ENCODE measurements at regions not wholly inside any gene's neighbourhood (a gene's known extent, or its start where the extent isn't known, plus 50 kb on each side); places are given as distances from the start of the nearest gene placed in this dataset.

- no peak overlapping the region for H2AFZ ChIP-seq
- TF ChIP-seq CTCF (IDR thresholded peaks at IDR 0.05), result no peak
- H3K9me3 ChIP-seq (ENCODE audit: control insufficient read depth, low read length), result no peaks in the 10 kb centered on the region
- no peak overlapping the region for H3K27ac ChIP-seq
- H3K36me3 ChIP-seq (ENCODE audit: control insufficient read depth, insufficient read depth, low read length), result no peaks in the 10 kb centered on the region
- H3K4me3 ChIP-seq (ENCODE audit: low read depth, low read length), result no peak overlapping the region
- H3K4me1 ChIP-seq, result no peaks in the 10 kb centered on the region
- H3K27me3 ChIP-seq (ENCODE audit: control insufficient read depth, insufficient read depth, low read length), result no peaks in the 10 kb centered on the region
- H3K9ac ChIP-seq, result no peak overlapping the region
- no peak overlapping the region for H3K4me2 ChIP-seq (ENCODE audit: low read length)
- no peaks in the 10 kb centered on the region for H3K79me2 ChIP-seq
Measured at GRCh38 chr14:44652640-44653039, 145.6 kb upstream of the FSCB start.

- Histone ChIP-seq H2AFZ (no peak overlapping the region), H3K4me2 (ENCODE audit: low read length) (no peak overlapping the region)
- TF ChIP-seq CTCF (IDR thresholded peaks at IDR 0.05), result no peak
Measured at GRCh38 chr14:44649061-44649460, 142.0 kb upstream of the FSCB start.

GRCh38 chr14:44640416-44640815 lies 133.3 kb upstream of the FSCB start:
- no peaks in the 10 kb centered on the region for H3K27me3 ChIP-seq (ENCODE audit: control insufficient read depth, insufficient read depth, low read length)
- no peaks in the 10 kb centered on the region for H3K36me3 ChIP-seq (ENCODE audit: control insufficient read depth, insufficient read depth, low read length)
- H3K4me2 ChIP-seq (ENCODE audit: low read length), result no peak overlapping the region
- no peaks in the 10 kb centered on the region for H3K79me2 ChIP-seq
- no peak for TF ChIP-seq CTCF (IDR thresholded peaks at IDR 0.05)
- no peaks in the 10 kb centered on the region for H3K4me1 ChIP-seq
- H3K9ac ChIP-seq, result no peak overlapping the region
- H3K9me3 ChIP-seq (ENCODE audit: control insufficient read depth, low read length), result no peaks in the 10 kb centered on the region
- no peak overlapping the region for H3K4me3 ChIP-seq (ENCODE audit: low read depth, low read length)
- H2AFZ ChIP-seq, result no peak overlapping the region
- no peak overlapping the region for H3K27ac ChIP-seq

More at GRCh38 chr14:44649061-44649460, 142.0 kb upstream of the FSCB start:
- Histone ChIP-seq H3K4me3 (ENCODE audit: low read depth, low read length) (no peak overlapping the region), H3K9ac (no peak overlapping the region), H3K79me2 (no peaks in the 10 kb centered on the region), H3K27me3 (ENCODE audit: control insufficient read depth, insufficient read depth, low read length) (no peaks in the 10 kb centered on the region), H3K9me3 (ENCODE audit: control insufficient read depth, low read length) (no peaks in the 10 kb centered on the region), H3K4me1 (no peaks in the 10 kb centered on the region), H3K27ac (no peak overlapping the region), H3K36me3 (ENCODE audit: control insufficient read depth, insufficient read depth, low read length) (no peaks in the 10 kb centered on the region)

- no peak overlapping the region for H3K4me3 ChIP-seq (ENCODE audit: low read depth, low read length)
- no peaks in the 10 kb centered on the region for H3K79me2 ChIP-seq
Measured at GRCh38 chr14:44639781-44640385, 132.8 kb upstream of the FSCB start.

More at GRCh38 chr14:44639781-44640385, 132.8 kb upstream of the FSCB start:
- no peak overlapping the region for H3K27ac ChIP-seq
- H3K9ac ChIP-seq, result no peak overlapping the region
- H3K27me3 ChIP-seq (ENCODE audit: control insufficient read depth, insufficient read depth, low read length), result no peaks in the 10 kb centered on the region
- H3K36me3 ChIP-seq (ENCODE audit: control insufficient read depth, insufficient read depth, low read length), result no peaks in the 10 kb centered on the region
- TF ChIP-seq CTCF (IDR thresholded peaks at IDR 0.05), result no peak
- no peak overlapping the region for H2AFZ ChIP-seq
- H3K4me2 ChIP-seq (ENCODE audit: low read length), result no peak overlapping the region
- no peaks in the 10 kb centered on the region for H3K4me1 ChIP-seq
- H3K9me3 ChIP-seq (ENCODE audit: control insufficient read depth, low read length), result no peaks in the 10 kb centered on the region
